HAP-1 (cell line): ENCODE measurements at regions not wholly inside any gene's neighbourhood (a gene's known extent, or its start where the extent isn't known, plus 50 kb on each side); places are given as distances from the start of the nearest gene placed in this dataset.
"Not testable (repeated sequence)": the region's sequence is repeated elsewhere in the genome, so short reads cannot be mapped to it uniquely, and the experiment has no call there.

Source experiments
- DNase-seq, 2 experiments: peaks; one replicate each; pipeline ENCODE4 v3.0.0-alpha.2; 2016 to 2020; ENCODE audit warnings: low spot score in 2 of 2
- H3K27me3 ChIP-seq: fragments of 250-450 bp; sonication (Bioruptor Pico); 2 replicates; pipeline ENCODE4 v1.5.1; 2020; ENCODE audit warnings: low read depth, mild to moderate bottlenecking, moderate library complexity
- H3K36me3 ChIP-seq: fragments of 250-450 bp; sonication (Bioruptor Pico); replicated peaks from 2 replicates; pipeline ENCODE4 v1.5.1; 2020; ENCODE audit warnings: mild to moderate bottlenecking
- H3K4me1 ChIP-seq: fragments of 250-450 bp; sonication (Bioruptor Pico); 2 replicates; pipeline ENCODE4 v1.5.1; 2020; ENCODE audit warnings: mild to moderate bottlenecking
- H3K4me3 ChIP-seq: fragments of 250-450 bp; sonication (Bioruptor Pico); 2 replicates; pipeline ENCODE4 v1.5.1; 2020; ENCODE audit warnings: mild to moderate bottlenecking, moderate library complexity
- H3K9me3 ChIP-seq: fragments of 250-450 bp; sonication (Bioruptor Pico); 2 replicates; pipeline ENCODE4 v1.5.1; 2020; ENCODE audit warnings: mild to moderate bottlenecking, moderate library complexity
- in situ Hi-C: fragments of 300-500 bp; cut with MboI; formaldehyde crosslinking; loops from 3 replicates; pipeline ENCODE4 v1.14.3; 2020; ENCODE audit warnings: low sequenced_read_pairs, inconsistent platforms, mixed read lengths

- DNase-seq, result no peak
- no peaks in the 10 kb centered on the region for H3K4me1 ChIP-seq
- H3K36me3 ChIP-seq, result no peaks in the 10 kb centered on the region
- in situ Hi-C loops, result no loop called here
- H3K4me3 ChIP-seq, result no peak overlapping the region
- H3K27me3 ChIP-seq, result no peaks in the 10 kb centered on the region
- no peaks in the 10 kb centered on the region for H3K9me3 ChIP-seq
Measured at GRCh38 chr12:114815026-114815795, 131.2 kb upstream of the TBX3 start.

GRCh38 chr12:114812858-114813761 is 129.1 kb upstream of the TBX3 start:
- Histone ChIP-seq H3K9me3 (no peaks in the 10 kb centered on the region), H3K4me1 (no peaks in the 10 kb centered on the region), H3K36me3 (no peaks in the 10 kb centered on the region), H3K27me3 (no peaks in the 10 kb centered on the region), H3K4me3 (no peak overlapping the region)
- peak in 1 of 2 experiments; percentile 8 for DNase-seq
- in situ Hi-C loops, result no loop called here

- no peaks in the 10 kb centered on the region for H3K9me3 ChIP-seq
- H3K27me3 ChIP-seq, result no peaks in the 10 kb centered on the region
- H3K36me3 ChIP-seq, result no peaks in the 10 kb centered on the region
- no peaks in the 10 kb centered on the region for H3K4me1 ChIP-seq
- in situ Hi-C loops, result no loop called here
- no peak for DNase-seq
- H3K4me3 ChIP-seq, result no peak overlapping the region
Measured at GRCh38 chr12:114812384-114812783, 128.4 kb upstream of the TBX3 start.

GRCh38 chr12:114809097-114809496 is 125.1 kb upstream of the TBX3 start:
- DNase-seq, result no peak
- H3K9me3 ChIP-seq, result no peaks in the 10 kb centered on the region
- H3K4me3 ChIP-seq, result no peak overlapping the region
- in situ Hi-C loops, result no loop called here
- H3K27me3 ChIP-seq, result no peaks in the 10 kb centered on the region
- no peaks in the 10 kb centered on the region for H3K36me3 ChIP-seq
- H3K4me1 ChIP-seq, result no peaks in the 10 kb centered on the region

- H3K27me3 ChIP-seq, DNase-seq, in situ Hi-C loops: not testable (repeated sequence)
Measured at GRCh38 chr12:114801381-114801780, 117.4 kb upstream of the TBX3 start.

GRCh38 chr12:114800566-114800965 is 116.6 kb upstream of the TBX3 start:
- in situ Hi-C loops, DNase-seq, H3K4me1 ChIP-seq, H3K4me3 ChIP-seq, H3K9me3 ChIP-seq, H3K36me3 ChIP-seq, H3K27me3 ChIP-seq: not testable (repeated sequence)

More at GRCh38 chr12:114801381-114801780, 117.4 kb upstream of the TBX3 start:
- not testable (repeated sequence) for H3K4me3 ChIP-seq, H3K4me1 ChIP-seq, H3K9me3 ChIP-seq, H3K36me3 ChIP-seq

GRCh38 chr12:114799574-114800487 is 115.9 kb upstream of the TBX3 start:
- Histone ChIP-seq H3K4me1 (no peaks in the 10 kb centered on the region), H3K36me3 (no peaks in the 10 kb centered on the region), H3K9me3 (no peaks in the 10 kb centered on the region), H3K27me3 (no peaks in the 10 kb centered on the region), H3K4me3 (no peak overlapping the region)
- in situ Hi-C loops, result no loop called here
- DNase-seq, result no peak

- H3K27me3 ChIP-seq, result no peaks in the 10 kb centered on the region
- in situ Hi-C loops, result no loop called here
- no peak for DNase-seq
- H3K4me3 ChIP-seq, result no peak overlapping the region
- H3K4me1 ChIP-seq, result peaks cover 7% of the 10 kb centered on the region; the same call in 1 of the 2 replicates
- no peaks in the 10 kb centered on the region for H3K9me3 ChIP-seq
- H3K36me3 ChIP-seq, result no peaks in the 10 kb centered on the region
Measured at GRCh38 chr12:114794049-114794558, 110.1 kb upstream of the TBX3 start.

GRCh38 chr12:114790276-114790675 is 106.3 kb upstream of the TBX3 start:
- Histone ChIP-seq H3K4me1 (peaks cover 7% of the 10 kb centered on the region; the same call in 1 of the 2 replicates), H3K36me3 (no peaks in the 10 kb centered on the region), H3K4me3 (no peak overlapping the region), H3K9me3 (no peaks in the 10 kb centered on the region), H3K27me3 (no peaks in the 10 kb centered on the region)
- in situ Hi-C loops, result no loop called here
- DNase-seq, result peak; percentile 11 to 38

GRCh38 chr12:114789821-114790220 is 105.8 kb upstream of the TBX3 start:
- Histone ChIP-seq H3K27me3 (no peaks in the 10 kb centered on the region), H3K4me3 (no peak overlapping the region), H3K36me3 (no peaks in the 10 kb centered on the region), H3K9me3 (no peaks in the 10 kb centered on the region), H3K4me1 (peaks cover 9% of the 10 kb centered on the region)
- in situ Hi-C loops, result no loop called here
- no peak for DNase-seq

GRCh38 chr12:114789276-114789675 is 105.3 kb upstream of the TBX3 start:
- Histone ChIP-seq H3K27me3 (no peaks in the 10 kb centered on the region), H3K36me3 (no peaks in the 10 kb centered on the region), H3K4me1 (peaks cover 12% of the 10 kb centered on the region), H3K4me3 (no peak overlapping the region), H3K9me3 (no peaks in the 10 kb centered on the region)
- no peak for DNase-seq
- in situ Hi-C loops, result no loop called here

GRCh38 chr12:114784526-114784925 is 100.6 kb upstream of the TBX3 start:
- Histone ChIP-seq H3K4me3 (no peak overlapping the region), H3K36me3 (no peaks in the 10 kb centered on the region), H3K4me1 (peaks cover 6% of the 10 kb centered on the region), H3K27me3 (no peaks in the 10 kb centered on the region), H3K9me3 (no peaks in the 10 kb centered on the region)
- no peak for DNase-seq
- in situ Hi-C loops, result no loop called here

GRCh38 chr12:114783089-114783618 is 99.2 kb upstream of the TBX3 start:
- H3K36me3 ChIP-seq, result no peaks in the 10 kb centered on the region
- peaks cover 5% of the 10 kb centered on the region for H3K4me1 ChIP-seq
- in situ Hi-C loops, result no loop called here
- DNase-seq, result no peak
- H3K9me3 ChIP-seq, result no peaks in the 10 kb centered on the region
- H3K27me3 ChIP-seq, result no peaks in the 10 kb centered on the region
- no peak overlapping the region for H3K4me3 ChIP-seq
